C4-2B (cell line): ENCODE measurements at regions not wholly inside any gene's neighbourhood (a gene's known extent, or its start where the extent isn't known, plus 50 kb on each side); places are given as distances from the start of the nearest gene placed in this dataset.

ENCODE experiments used
- ZFX ChIP-seq: fragments of 450-650 bp; IDR thresholded peaks from 2 replicates; pipeline ENCODE4 v1.6.1; 2017
- TF ChIP-seq, protein P1 (sequence below): fragments of 450-650 bp; conservative IDR thresholded peaks from 2 replicates; pipeline ENCODE4 v1.5.1; 2017; ENCODE audit warnings: mild to moderate bottlenecking

DNA sequence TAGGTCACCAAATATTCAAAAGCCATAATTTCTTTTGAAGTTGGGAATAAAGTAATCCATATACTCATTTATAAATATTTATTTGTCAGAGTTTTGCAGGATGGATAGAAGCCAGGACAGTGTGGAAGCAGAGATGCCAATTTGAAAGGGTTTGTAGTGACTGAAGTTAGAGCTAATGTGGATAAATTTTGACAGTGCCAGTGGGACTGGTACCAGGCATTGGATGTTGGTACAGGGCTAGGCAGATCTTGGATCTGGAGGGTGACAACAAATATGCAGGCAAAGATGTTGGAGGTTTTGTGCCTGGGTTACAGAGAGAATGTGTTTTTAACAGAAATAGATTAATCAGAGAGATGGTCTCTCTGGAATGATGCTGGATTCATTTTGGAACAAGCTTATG is 135.6 kb downstream of the DMRTA1 start:
- TF ChIP-seq, protein P1, sequence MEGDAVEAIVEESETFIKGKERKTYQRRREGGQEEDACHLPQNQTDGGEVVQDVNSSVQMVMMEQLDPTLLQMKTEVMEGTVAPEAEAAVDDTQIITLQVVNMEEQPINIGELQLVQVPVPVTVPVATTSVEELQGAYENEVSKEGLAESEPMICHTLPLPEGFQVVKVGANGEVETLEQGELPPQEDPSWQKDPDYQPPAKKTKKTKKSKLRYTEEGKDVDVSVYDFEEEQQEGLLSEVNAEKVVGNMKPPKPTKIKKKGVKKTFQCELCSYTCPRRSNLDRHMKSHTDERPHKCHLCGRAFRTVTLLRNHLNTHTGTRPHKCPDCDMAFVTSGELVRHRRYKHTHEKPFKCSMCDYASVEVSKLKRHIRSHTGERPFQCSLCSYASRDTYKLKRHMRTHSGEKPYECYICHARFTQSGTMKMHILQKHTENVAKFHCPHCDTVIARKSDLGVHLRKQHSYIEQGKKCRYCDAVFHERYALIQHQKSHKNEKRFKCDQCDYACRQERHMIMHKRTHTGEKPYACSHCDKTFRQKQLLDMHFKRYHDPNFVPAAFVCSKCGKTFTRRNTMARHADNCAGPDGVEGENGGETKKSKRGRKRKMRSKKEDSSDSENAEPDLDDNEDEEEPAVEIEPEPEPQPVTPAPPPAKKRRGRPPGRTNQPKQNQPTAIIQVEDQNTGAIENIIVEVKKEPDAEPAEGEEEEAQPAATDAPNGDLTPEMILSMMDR: no peak
- TF ChIP-seq ZFX: no peak
